ENCODE measurements at regions not wholly inside any gene's neighbourhood (a gene's known extent, or its start where the extent isn't known, plus 50 kb on each side); places are given as distances from the start of the nearest gene placed in this dataset.

DNA sequence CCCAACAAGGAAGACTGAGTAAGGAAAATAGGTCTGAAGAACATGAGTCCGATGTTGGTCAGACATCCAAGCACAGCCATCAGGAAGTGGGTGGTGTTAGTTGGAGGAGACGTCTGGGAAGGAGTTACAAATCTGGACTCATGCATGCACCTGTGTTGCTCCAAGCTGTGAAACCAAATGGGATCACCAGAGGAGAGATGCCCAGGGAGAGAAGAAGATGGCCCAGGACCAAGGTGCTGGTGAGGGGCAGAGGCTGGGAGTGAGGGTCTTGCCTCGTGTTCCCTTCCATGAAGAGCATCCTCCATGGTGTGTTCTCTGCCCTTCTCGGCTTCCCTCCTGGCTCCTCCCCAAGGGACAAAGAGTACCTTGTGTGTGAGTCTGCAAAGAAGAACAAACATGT, 405.6 kb downstream of the NPHP4 start:
- TF ChIP-seq, protein P1, sequence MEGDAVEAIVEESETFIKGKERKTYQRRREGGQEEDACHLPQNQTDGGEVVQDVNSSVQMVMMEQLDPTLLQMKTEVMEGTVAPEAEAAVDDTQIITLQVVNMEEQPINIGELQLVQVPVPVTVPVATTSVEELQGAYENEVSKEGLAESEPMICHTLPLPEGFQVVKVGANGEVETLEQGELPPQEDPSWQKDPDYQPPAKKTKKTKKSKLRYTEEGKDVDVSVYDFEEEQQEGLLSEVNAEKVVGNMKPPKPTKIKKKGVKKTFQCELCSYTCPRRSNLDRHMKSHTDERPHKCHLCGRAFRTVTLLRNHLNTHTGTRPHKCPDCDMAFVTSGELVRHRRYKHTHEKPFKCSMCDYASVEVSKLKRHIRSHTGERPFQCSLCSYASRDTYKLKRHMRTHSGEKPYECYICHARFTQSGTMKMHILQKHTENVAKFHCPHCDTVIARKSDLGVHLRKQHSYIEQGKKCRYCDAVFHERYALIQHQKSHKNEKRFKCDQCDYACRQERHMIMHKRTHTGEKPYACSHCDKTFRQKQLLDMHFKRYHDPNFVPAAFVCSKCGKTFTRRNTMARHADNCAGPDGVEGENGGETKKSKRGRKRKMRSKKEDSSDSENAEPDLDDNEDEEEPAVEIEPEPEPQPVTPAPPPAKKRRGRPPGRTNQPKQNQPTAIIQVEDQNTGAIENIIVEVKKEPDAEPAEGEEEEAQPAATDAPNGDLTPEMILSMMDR (IDR thresholded peaks at IDR 0.05; ENCODE audit: poor library complexity, severe bottlenecking): no peak
- TF ChIP-seq RAD21 (conservative IDR thresholded peaks at IDR 0.05) (no peak), SMC3 (conservative IDR thresholded peaks at IDR 0.05; ENCODE audit: poor library complexity) (no peak), POLR2AphosphoS5 (IDR thresholded peaks at IDR 0.05) (no peak), EP300 (conservative IDR thresholded peaks at IDR 0.05; ENCODE audit: poor library complexity, severe bottlenecking) (no peak), EZH2 (IDR thresholded peaks at IDR 0.05; ENCODE audit: borderline replicate concordance, insufficient read depth, low read length, poor library complexity, severe bottlenecking) (no peak), TAF1 (IDR thresholded peaks at IDR 0.05; ENCODE audit: low read depth) (no peak)
- TF ChIP-seq, protein P2, sequence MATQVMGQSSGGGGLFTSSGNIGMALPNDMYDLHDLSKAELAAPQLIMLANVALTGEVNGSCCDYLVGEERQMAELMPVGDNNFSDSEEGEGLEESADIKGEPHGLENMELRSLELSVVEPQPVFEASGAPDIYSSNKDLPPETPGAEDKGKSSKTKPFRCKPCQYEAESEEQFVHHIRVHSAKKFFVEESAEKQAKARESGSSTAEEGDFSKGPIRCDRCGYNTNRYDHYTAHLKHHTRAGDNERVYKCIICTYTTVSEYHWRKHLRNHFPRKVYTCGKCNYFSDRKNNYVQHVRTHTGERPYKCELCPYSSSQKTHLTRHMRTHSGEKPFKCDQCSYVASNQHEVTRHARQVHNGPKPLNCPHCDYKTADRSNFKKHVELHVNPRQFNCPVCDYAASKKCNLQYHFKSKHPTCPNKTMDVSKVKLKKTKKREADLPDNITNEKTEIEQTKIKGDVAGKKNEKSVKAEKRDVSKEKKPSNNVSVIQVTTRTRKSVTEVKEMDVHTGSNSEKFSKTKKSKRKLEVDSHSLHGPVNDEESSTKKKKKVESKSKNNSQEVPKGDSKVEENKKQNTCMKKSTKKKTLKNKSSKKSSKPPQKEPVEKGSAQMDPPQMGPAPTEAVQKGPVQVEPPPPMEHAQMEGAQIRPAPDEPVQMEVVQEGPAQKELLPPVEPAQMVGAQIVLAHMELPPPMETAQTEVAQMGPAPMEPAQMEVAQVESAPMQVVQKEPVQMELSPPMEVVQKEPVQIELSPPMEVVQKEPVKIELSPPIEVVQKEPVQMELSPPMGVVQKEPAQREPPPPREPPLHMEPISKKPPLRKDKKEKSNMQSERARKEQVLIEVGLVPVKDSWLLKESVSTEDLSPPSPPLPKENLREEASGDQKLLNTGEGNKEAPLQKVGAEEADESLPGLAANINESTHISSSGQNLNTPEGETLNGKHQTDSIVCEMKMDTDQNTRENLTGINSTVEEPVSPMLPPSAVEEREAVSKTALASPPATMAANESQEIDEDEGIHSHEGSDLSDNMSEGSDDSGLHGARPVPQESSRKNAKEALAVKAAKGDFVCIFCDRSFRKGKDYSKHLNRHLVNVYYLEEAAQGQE (IDR thresholded peaks at IDR 0.05; ENCODE audit: borderline replicate concordance): no peak
